SK-MEL-5 (cell line): ENCODE measurements at regions not wholly inside any gene's neighbourhood (a gene's known extent, or its start where the extent isn't known, plus 50 kb on each side); places are given as distances from the start of the nearest gene placed in this dataset.

Experiments used
- DNase-seq: peaks from one replicate; pipeline ENCODE4 v3.0.0-alpha.2; 2016; ENCODE audit warnings: low read depth, low spot score
- in situ Hi-C: cut with HindIII; loops from 2 replicates; pipeline ENCODE4 v1.10.0; 2016; ENCODE audit warnings: low sequenced_read_pairs, high pct_unique_total_duplicates, low pct_unique_long_range_greater_than_20kb

DNA sequence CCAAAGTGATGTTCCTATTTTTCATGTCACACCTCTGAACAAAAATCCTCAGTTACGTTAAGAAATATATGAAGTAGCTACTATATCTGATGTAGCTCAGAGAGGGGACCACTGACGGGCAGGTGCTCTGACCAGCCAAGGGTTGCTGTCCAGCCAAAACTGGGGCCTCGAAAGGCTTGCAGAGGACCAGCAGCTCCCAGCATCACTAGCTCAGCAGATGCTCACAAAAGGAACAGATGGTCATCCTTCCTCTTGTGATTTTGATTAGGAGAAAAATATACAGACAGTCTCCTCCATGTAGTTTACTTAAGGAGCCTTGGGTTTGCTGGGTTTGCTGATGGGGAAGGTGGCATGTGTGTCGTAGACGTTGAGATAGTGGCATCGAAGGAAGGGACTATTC lies 374.6 kb upstream of the B3GAT1 start:
- no peak for DNase-seq
- in situ Hi-C loops, result no loop called here

DNA sequence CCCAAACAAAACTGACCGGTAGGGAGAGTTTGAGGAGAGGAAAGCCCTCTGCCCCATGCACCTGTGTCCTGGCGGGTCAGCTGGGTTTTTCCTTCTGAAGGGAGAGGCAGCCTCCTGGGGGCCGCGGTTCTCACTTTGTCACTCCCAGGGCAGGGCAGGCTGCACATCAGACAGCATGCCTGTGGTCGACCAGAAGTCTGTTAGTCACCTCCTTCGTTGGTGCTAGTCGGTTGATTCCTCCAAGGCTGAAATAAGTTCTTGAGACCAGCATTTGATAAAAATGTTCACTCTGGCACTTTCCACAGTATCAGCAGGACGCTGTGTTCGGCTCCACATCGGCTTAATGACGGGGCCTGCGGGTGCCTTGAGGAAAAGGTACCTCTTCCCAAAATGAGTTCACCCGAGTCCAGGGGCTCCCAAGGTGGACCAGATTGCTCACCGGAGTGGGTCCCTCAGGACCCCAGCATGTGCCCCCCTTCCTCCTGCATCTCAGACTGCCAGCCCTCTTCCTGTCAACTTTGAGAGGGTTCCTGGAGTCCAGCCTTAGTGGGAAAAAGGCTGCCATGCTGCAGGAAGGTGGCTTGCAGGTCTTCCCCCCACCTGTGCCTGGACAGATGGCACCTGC lies 373.7 kb upstream of the B3GAT1 start:
- in situ Hi-C loops, result no loop called here
- no peak for DNase-seq

DNA sequence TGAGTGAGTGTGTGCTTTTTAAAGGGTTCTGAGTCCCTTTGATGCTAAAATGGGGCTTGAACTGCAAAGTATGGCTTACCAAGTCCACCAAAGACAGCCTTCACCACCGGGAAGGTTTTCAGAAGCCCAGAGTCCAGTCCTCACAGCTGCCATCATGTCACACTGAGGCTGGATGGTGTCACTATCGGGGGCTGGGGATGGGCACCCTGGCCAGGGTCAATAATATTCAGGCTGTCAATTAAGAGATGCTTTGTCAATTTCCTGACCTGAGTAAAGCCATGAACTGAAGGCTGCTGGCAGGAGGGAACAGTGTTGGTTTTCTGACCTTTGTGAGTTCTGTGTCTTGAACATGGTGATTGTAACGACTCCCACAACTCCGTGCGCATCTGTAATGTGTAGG lies 373.0 kb upstream of the B3GAT1 start:
- in situ Hi-C loops, result no loop called here
- DNase-seq, result no peak

DNA sequence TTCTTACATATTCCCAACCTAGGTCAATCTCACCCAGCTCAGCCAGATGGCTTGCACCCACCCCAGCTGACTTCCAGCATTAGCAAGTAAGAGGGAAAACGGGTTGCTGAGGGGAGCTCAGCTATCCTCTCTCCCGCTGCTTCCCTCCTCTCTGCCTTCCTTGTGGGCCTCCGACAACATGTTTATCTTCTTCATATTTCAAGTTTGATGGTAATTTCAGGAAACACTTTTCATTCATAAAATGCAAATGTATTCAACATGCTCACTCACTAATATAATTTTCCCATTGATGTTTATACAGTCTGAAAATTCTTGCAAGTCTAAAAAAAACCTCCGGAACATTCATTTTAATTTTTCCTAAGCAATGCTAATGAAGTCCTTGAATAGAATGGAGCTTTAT lies 372.5 kb upstream of the B3GAT1 start:
- in situ Hi-C loops, result no loop called here
- no peak for DNase-seq

DNA sequence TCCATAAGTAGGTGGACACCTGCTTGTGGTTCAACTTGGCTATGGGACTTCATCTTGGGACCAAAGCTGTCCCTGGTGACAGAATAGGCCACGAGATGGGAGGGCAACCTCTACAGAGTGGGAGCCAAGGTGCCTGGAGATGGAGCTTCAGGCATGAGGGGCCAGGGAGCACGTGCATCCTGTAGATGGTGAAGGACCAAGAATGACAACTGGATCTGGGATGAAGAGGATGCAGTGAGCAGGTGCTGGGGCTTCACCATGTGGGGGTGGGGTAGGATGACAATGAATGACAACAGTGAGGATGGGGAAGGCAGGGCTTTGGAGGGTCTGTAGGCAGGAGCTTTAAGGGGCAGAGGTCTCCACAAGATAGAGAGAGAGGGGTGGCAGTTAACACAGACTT lies 372.0 kb upstream of the B3GAT1 start:
- in situ Hi-C loops, result no loop called here
- DNase-seq, result no peak

DNA sequence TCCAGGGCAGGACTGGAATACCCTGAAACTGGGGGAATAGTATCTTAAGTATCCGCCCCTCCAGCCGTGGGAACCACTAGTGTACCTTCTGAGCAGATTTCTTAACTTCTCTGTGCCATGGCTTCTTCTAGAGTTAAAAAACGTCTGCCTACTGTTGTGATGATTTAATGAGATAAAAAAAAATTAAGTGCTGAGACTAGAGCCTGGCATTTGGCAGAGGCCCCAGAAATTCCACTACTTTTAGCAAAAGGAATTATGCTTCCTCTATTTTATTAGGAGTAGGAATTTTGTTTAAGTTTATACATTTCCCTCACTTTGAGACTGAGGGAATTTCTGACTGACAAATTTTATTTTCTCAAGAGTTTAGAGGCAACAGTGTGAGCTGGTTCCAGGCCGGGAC lies 371.2 kb upstream of the B3GAT1 start:
- DNase-seq, result no peak
- in situ Hi-C loops, result no loop called here

DNA sequence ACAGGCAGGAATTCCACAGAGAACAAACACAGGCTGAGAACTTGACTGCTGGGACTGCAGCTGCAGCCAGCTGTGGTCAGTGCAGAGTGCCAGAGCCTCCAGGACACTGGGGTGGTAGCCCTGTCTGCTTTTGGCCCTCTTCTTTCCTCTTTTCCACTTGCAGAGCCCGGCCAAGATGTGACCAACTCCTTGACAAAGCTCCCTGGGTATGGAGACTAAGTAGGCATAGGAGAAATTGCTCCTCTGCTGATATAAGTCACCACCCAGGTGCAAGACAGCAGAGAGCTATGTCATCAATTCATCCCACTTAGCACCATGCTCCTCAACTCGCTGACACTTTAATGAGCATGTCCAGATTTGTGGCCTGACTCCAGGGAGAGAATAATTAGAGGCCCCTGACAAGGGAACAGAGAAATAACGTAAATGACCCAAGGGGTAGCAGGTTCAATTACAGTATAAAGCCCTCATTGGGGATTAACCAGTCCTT lies 369.4 kb upstream of the B3GAT1 start:
- in situ Hi-C loops, result no loop called here
- no peak for DNase-seq

DNA sequence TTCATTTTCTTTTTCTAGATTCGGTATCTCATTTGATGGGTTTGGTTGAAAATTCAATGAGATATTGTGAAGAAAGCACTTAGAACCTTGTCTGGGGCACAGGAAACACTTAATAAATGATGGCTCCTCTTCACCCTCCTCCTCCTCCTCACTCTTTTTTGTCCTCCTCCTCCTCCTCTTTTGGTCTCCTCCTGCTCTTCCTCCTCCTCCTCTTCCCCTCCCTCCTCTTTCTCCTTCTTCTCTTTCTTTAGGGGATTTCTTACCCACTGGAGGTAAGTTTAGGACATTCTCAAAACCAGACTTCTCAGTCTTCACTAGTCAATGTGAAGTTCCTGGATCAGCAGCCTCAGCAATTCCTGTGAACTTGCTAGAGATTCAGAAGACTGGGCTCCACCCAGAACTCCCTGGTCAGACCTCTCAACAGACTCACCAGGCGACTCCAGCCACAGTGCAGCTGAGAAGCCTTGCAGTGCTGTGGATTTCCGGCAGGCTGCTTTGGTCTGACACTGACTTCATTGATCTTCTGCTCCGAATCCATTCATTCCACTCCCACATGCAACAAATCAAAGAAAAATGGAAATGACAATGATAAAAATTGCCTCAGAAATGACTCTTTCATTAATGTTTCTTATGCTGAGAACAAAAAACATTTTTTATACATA lies 368.6 kb upstream of the B3GAT1 start:
- in situ Hi-C loops, result no loop called here
- DNase-seq, result peak; percentile 69

DNA sequence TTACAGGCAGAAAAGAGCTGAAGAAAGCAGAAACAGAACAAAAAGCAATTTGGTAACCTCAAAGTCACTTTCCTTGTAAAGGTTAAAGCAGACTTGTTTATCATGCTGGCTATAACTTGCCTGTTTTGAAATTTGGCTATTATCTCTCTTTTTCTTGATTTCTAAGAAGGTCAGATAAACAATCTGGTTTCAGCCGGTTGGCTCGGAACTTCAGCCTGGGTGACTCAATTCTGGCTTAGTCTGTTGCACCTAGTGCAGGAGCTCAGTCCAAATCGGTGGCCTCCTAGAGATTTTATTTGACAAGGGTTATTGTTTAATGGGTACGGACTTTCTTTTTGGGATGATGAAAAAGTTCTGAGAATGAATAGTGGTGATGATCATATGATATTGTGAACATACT lies 367.1 kb upstream of the B3GAT1 start:
- in situ Hi-C loops, result no loop called here
- DNase-seq, result no peak

DNA sequence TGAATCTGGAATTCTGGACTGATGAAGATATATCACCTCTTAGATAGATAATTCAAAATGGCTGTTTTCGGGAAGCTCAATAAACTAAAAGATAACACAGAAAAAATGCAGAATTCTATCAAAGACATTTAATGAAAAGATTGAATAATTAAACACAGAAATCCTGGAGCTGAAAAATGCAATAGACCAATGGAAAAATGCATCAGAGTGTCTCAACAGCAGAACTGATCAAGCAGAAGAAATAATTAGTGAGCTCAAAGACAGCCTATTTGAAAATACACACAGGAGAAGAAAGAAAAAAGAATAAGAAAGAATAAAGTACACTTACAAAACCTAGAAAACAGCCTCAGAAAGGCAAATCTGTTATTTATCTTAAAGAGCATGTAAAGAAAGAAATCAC lies 356.4 kb upstream of the B3GAT1 start:
- no peak for DNase-seq
- in situ Hi-C loops, result no loop called here

DNA sequence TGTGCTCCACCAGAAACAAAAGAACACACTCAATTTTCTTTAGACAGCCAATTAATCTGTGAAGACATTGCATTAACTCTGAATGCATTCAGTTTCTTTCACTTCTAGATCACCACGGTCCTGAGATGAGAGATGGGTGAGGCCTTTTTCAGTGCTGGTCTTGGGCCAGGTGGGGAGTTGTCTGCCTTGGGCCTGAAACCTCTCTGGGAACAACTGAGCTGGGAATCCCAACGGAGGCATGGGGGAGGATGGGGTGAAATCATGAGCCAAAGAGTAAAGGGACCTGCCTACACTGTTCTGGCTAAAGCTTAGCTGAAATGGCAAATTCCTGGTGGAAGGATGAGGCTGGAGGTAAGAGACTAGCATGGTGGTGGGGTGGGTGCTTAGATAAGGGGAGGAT lies 353.5 kb upstream of the B3GAT1 start:
- in situ Hi-C loops, result no loop called here
- no peak for DNase-seq

DNA sequence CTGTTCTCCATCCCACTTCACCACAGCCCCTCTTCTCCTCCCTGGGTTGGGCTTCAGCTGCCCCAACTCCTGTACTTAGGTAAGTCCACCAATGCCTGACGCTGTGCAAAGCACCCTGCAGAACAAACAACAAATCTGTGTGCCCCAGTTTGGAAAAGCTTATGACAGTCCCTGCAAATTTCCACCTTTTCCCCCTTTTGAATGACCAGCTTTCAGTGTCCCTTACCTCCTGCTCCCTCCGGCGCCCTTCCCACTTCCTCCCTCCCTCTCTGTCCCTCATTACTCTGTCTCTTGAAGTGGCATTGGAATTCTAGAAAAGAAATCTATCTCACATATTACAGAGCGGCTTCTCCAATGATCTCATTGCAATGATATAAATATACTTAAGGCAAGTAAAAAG lies 352.9 kb upstream of the B3GAT1 start:
- DNase-seq, result no peak
- in situ Hi-C loops, result no loop called here

DNA sequence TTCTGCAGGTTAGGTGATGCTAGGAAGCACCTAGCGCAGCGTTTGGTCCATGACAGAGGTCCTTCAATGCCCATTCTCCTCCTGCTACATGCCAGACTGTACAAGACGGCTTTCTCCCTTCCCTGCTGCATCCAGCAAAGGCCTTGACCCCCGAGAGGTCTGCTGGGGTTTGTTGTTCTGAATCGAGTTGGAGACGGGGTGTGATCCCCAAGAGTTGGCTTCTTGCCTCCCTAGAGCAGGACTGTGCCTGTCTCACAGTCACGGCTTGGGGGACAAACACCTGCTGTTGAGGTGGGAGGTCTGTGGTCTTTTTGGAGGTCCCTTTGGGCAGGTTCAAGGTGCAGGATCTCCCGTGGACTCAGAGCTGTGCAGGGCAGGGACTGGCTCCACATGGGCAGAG lies 352.3 kb upstream of the B3GAT1 start:
- in situ Hi-C loops, result no loop called here
- DNase-seq, result no peak

DNA sequence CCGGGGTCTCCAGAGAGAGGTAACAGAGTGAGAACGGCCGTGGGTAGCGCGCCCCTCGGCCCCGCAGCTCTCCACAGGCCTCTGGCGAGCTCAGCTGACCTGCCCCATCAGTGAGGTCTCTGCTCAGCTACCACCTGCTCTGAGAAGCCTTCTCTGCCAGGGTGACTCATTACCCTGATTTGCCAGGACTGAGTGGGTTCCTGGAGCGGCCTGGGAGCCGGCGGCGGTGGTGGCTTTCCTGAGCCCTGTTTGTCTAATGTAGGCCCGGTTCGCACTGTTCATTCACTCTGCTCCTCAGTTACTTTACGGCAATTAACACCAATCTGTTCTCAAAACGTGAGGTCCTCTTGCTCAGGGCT lies 351.0 kb upstream of the B3GAT1 start:
- no peak for DNase-seq
- in situ Hi-C loops, result no loop called here

DNA sequence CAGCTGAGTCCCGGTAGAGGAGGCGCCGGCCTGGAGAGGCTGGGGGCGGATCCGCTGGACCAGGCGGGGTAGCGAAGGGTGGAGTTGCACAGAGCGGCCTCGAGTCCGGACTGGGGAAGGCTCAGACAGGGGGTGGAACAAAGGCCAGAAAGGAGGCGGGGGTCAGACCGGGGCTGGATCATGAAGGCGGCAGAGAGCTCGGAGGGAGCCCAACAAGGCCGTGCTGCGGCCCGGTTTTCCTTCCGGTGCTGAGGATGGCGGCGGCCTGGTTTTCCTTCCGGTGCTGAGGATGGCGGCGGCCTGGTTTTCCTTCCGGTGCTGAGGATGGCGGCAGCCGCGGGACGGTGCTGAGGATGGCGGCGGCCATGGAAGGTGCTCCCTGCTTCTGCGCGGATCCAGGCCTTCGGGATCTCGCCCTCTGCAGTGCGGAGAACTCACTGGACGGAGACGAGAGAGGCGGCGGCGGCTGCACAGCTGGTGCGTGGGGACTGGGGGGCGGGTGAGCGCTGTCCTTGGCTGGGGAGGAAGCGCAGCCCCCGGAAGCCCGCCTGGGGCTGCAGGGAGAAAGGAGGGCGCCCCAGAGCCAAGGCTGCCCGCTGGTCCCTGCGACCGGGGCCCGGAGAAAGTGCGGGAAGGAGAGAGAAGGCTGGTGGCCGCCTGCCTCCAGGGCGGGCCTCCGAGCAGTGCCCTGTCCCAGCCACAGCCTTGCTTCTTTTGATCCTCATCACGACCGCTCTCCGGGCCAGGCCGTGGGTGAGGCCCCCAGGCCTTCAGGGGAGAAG lies 350.4 kb upstream of the B3GAT1 start:
- in situ Hi-C loops, result no loop called here
- DNase-seq, result no peak

DNA sequence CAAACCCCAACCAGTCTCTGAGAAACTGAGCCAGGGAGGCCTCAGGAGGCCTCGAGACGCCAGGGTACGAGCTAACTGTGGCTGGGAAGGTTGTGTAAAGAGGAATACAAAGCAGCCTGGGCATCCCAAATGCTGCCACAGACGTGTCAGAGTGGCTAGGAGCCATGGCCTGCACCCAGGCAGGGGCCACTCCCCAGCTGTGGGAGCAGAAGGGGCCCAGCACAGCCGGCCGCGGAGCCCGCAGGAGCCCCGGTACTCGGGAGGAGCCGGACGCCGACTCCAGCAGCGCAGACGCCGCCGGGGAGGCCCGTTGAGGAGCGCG lies 349.8 kb upstream of the B3GAT1 start:
- DNase-seq, result no peak
- in situ Hi-C loops, result no loop called here

DNA sequence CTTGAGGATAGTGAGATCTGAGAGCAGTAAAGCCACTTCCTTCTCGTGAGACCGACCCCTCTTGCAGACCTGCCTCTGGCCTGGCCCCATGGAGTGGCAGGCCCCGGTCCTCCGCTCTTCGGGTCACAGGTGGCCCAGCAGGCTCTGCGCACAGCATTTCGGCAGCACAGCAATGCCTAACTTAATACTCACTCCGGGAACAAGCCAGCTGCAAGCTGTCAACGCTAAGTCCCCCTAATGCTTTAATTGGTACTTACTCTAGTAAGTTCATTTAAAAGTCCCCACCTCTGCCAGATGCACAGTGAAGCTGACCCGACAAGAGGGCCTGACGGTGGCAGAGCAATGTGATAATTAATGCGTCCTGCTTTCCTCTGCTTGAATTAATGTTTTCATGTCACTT lies 349.3 kb upstream of the B3GAT1 start:
- in situ Hi-C loops, result no loop called here
- DNase-seq, result no peak

DNA sequence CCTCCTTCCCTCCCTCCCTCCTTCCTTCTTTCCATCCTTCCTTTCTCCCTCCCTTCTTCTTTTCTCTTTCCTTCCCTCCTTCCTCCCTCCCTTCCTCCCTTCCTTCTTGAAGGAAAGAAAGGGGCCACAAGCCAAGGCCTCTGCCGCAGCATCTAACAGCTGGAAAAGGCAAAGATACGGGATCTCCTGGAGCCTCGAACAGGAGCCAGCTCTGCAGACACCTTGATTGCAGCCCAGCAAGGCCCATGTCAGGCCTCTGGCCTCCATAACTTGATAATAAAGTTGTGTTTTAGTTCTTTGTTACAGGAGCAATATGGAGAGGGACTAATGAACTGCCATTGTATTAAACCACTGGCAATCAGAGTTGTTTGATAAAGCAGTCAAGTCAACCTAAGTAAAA lies 348.9 kb upstream of the B3GAT1 start:
- in situ Hi-C loops, result no loop called here

DNA sequence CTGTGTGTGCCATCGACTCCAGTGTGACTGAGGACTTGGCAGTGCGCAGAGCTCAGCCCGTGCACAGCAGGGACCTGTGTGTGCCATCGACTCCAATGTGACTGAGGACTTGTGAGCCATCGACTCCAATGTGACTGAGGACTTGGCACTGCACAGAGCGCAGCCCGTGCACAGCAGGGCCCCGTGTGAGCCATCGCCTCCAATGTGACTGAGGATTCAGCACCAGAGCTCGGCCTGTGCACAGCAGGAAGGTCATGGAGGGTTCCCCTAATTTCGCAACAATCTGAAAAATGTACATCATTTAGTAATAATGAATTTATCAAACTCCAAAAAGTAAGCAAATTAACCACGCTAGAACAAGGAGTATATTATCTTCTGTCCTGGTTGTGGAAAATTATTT lies 348.3 kb upstream of the B3GAT1 start:
- DNase-seq, result no peak
- in situ Hi-C loops, result no loop called here

More for the DNA sequence above, 348.9 kb upstream of the B3GAT1 start:
- DNase-seq, result no peak
